ENCODE measurements at regions not wholly inside any gene's neighbourhood (a gene's known extent, or its start where the extent isn't known, plus 50 kb on each side); places are given as distances from the start of the nearest gene placed in this dataset.
"Not testable (repeated sequence)": the region's sequence is repeated elsewhere in the genome, so short reads cannot be mapped to it uniquely, and the experiment has no call there.

DNA sequence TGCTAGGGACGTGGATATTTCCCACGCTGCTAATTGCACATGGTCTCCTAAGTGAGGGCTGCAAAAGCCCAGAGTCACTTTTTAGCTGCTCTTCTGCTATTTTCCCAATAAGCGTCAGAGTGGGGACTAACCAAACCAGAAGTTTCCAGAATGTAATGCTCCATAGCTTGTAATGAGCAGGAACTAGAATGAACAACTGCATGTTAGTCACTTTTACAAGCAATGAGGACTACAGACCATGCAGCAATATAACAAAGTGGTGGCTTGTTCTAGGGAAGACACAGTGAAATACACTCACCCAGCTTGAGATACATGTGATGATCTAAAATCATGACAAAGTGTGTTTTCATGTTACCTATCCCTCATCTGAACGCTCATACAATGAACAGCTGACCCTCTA, 314.1 kb upstream of the SGK1 start:
- no peak for DNase-seq

DNA sequence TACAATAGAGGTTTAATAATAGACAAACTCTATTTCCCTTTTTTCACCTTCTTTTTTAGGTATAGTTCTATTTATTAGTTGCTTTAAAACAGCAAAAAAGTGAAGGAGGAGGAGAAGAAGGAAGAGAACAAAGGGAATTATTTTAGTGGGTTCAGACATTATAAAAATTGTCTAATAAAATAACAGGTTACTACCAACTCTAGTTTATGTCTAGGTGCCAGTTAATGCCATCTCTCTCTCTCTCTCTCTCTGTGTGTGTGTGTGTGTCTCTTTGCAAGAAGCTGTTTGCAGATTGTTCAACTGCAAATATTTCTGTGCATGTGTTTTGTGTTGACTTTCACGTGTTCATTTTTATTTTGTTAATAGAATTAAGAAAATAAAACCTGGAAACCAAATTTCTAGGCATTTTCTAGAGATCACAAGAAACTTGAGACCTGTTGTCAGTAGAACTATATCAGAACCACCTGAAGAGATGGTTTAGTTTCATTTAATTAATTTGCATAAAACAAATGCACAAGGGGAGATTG, 313.5 kb upstream of the SGK1 start:
- DNase-seq, result no peak

DNA sequence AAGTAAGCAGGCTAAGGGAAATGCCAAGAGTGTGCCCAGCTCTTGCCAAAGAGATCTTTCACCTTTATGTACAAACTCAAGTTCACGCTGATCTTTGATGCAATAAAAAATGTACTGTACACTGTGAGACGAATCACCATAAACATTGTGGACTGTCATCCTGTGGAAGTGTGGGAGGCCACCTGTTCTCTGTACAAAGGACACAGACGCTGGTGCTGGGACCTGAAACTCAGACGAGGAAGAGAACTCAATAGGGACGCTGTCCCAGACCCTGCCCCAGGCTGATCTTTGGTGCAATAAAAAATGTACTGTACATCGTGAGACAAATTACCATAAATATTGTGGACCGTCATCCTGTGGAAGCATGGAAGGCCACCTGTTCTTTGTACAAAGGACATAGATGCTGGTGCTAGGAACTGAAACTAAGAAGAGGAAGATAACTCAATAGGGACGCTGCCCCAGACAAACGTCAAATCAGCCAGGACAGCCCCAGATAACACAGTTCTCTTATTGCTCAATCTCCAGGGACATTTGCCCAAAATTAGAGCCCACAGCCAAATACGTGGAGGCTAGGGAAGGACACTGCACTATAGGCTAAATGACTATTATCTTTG, 312.7 kb upstream of the SGK1 start:
- no peak for DNase-seq

DNA sequence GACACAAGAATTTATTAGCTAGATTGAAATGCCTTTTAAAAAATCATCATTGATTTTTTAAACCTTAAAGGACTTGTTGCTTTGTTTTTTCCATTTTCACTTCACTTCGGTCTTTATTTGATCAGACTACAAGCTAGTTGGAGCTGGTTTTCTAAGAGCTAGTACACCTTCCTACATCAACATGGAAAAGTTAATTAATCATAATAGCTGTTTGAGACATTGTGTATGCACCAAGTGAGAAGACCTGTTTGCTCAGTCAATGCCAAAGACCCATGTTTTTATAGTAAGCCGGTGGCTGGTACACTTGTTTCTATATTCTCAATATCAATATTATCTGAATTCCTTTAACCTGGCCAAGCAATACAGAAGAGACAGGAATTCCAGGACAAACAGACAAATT, 310.2 kb upstream of the SGK1 start:
- DNase-seq, result no peak

DNA sequence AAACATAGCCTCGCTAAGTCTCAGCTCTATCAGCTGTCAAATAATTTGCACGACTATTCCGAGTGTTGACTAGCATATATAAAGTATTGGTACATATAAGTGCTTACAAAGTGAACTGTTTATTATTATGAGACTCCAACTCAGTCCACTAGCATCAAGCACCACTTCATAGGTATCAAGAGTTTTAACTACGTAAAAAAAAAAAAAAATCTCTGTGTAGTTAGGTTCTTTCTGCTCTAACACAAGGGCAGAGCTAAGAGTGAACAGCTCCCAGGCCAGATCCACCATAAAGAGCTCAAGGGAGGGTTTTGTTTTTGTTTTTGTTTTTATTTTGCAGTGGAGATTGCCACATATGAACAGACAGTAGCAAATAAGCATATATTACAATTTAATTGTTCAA, 309.8 kb upstream of the SGK1 start:
- no peak for DNase-seq

DNA sequence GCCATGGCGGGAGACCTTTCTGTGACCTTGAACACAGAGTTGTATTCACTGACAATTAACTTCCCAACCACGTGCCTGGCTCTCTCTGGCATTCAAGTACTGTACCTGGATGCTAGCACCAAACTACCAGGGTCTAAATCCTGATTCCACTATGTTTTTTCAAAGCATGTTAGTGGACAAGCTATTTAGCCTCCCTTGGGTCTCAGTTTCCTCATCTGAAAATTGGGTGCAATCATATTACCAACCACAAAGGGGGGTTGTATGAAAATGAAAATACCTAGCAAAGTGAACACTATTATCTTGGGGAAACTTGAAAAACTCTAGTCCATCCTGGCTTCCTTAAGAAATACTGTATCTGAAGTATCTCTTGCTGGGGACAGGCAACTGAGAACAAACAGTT, 308.7 kb upstream of the SGK1 start:
- DNase-seq, result no peak

DNA sequence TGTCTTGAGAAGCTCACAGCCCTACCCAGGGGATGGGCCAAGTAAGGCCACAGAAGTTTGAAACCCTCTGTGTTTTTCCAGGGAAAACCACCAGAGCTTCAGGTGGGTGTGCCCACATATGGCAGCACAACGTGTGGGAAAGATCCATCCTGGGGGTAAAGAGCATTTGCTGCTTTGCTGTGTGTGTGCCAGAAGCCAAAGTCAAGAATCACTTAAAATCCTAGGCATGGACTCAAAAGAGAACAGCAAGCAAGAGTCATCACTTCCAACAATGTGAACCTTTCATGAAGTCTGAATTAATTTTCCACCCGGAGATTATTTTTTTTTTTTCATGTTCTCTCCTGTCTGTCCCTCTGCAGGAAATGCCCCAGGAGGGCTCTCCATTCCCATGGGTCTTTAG, 308.2 kb upstream of the SGK1 start:
- DNase-seq, result no peak

DNA sequence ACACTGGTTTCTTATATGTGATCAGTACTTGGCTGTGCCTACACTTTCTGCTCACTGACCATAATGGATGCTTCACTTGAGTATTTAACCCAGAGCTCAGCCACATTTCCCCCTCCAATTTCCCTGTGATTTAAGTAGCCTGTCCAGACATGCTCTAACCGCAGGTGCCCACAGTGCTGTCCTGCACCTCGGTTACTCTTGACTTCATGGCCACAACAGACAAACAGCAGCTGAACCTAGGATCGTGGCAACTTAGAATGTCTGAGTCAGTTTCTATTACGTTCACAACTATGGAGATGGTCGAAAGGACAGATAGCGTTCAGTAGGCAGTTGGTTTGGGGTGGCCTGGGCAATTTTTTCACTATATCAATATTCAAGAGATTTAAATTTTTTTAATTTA, 306.9 kb upstream of the SGK1 start:
- DNase-seq, result no peak

DNA sequence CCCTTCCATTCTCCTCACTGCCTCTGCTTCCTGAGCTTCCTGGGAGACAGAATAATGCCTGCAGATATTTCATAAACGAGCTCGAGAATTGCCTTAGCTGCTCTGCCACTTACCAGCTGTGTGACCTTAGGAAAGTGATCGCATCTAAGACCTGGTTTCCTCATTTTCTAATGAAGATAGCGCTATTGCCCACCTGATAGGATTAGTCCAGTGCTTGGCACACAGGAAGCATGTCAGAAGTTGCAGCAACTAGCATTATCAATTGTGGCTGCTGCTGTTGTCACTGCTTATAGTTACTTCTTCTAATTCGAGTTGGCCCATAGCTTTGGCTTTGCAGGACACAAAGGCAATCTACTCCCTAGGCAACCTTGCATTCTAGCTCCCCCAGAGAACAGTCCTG, 305.5 kb upstream of the SGK1 start:
- no peak for DNase-seq

DNA sequence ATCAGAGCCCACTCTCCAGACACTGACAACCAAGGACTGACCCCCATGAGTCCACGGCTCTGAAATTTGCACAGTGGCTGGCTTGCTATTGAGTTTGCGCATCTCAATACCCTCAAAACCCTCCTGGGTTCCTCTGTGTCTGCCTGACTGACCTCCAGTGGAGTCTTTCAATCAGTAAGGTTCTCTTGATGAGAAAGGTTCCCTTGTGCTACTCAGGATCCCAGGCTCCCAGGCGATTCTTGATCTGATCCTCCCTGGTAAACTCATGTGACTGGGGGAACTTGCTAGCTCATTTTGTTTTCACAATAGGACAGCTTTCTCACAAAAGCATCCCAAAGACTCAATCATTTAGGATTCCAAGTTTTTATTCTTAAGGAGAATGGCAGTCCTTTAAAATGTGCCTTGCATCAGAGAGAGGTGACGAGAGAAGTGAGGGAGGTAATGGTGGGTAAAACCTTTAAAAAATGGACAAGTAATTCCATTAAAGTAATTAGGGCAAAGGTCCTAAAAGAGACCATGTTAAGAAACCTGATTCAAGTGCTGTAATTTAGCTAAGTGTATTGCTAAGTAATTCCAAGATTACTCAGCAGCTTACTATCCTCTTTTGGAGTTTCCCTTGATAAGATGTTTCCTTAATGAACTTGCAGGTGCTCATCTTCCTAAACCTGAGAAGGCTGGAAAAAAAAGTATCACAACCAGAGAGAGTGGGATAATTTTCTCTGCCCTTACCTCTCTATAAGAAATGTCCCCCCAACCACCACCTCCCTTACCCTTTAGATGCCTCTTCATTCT, 304.7 kb upstream of the SGK1 start:
- no peak for DNase-seq

DNA sequence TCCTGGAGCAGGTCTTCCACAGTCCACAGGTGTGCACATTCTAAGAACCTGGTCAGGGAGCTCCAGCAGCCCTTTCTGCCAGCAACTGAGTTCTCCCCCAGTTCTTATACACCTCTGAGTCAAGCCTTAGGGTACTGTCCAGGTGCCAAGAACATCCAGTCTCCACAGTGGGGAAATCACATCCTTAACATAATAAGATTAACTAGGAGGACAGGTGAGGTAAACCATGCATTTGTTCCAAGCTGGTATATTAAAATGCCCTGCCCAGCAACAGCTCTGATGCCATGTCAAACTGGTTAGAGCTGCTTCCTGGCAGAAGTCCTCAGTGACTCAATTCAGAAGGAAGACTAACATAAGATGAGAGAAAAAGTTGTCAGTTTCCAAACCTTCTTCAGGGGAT, 303.9 kb upstream of the SGK1 start:
- no peak for DNase-seq

DNA sequence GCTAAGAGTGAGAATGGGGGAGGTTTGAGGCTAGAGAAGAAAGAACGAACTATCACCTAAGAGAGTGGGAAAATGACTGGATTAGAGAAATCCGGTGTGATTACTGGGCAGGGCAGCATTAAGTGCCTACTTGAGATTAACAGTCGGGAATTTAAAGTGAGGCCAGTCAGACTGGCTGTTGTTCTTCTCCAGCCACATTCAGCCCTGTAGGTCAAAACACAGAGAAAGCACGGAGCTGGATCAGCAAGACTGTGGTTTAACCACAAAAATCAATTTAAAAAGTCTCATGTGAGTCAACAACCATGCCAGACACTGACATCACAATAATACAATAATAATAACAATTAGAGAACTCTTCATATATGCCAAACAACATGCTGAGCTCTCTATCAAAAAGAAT, 301.9 kb upstream of the SGK1 start:
- DNase-seq, result no peak

DNA sequence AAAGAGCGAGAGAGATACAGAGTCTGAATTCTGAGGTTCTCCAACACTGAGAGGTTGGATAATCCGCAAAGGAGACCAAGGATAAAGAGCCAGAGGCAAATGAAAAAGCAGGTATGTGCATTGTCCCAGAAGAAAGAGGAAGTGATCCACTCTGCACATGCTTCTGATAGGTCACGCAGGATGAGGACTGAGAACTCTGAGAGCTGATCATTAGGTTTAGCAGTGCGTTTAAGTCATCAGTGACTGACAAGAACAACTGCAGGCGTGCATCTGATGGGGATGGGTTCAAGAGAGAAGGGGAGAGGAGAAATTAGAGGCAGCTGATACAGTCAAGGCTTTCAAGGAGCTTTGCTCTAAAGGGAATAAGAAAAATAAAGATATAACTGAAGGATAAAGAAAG, 301.2 kb upstream of the SGK1 start:
- DNase-seq, result no peak

DNA sequence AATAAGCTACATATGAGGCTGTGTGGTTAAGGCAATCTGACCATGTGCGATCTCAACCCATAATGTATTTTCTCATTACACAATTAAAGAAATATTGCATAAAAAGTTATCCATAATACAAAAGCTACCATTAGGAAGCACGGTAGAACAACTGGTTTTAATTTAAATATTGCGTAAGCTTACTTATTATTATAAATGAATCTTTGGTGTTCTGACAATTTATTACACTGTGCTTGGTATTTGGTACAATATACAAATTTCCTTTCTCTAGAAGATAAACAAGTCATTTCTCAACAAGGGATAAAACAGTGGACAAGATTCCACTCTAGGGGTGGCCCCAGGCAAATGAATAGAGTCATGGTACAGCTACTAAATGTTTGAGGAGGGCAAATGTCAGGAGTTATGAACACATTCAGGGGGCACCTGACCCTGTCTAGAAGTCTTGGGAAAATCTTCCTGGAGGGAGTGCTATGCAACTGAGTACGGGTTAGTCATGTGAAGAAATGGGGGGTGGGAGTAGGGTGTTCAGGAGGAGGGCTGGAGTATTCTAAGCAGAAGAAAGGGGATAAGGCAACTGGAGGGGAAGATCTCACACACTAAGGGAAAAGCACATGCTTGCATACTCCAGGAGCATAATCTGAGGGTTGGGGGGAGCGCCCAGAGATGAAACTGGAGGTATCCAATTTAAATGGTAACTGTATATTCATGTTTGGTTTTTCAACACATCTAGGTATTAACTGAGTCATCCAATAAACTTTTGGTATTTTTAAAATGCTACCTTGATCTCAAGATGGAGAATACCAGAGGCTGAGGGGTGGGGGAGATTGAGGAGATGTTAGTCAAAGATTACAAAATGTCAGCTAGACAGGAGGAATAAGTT, 296.9 kb upstream of the SGK1 start:
- no peak for DNase-seq

DNA sequence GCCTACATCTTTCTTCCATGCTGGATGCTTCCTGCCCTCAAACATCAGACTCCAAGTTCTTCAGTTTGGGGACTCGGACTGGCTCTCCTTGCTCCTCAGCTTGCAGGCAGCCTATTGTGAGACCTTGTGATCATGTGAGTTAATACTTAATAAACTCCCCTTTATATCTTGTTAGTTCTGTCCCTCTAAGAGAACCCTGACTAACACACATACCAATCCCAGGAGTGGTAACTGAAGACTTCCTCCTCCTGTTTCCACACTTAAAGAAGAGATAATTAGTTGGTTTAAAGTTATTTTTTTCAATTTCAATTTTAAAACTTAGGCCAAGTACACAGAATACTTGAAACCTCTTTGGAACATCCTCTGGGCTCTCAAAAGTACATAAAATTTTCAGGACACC, 294.2 kb upstream of the SGK1 start:
- not testable (repeated sequence) for DNase-seq

DNA sequence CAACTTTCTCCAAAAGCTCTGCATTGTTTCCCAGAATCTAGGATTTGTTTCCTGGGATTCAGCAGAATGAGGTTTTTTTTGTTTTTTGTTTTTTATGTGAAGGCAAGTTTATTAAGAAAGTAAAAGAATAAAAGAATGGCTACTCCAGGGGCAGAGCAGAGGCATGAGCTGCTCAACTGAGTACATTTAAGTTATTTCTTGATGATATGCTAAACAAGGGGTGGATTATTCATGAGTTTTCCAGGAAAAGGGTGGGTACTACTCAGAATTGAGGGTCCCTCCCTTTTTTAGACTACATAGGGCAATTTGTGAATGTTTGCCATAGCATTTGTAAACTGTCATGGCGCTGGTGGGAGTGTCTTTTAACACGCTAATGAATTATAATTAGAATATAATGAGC, 292.5 kb upstream of the SGK1 start:
- DNase-seq, result no peak

DNA sequence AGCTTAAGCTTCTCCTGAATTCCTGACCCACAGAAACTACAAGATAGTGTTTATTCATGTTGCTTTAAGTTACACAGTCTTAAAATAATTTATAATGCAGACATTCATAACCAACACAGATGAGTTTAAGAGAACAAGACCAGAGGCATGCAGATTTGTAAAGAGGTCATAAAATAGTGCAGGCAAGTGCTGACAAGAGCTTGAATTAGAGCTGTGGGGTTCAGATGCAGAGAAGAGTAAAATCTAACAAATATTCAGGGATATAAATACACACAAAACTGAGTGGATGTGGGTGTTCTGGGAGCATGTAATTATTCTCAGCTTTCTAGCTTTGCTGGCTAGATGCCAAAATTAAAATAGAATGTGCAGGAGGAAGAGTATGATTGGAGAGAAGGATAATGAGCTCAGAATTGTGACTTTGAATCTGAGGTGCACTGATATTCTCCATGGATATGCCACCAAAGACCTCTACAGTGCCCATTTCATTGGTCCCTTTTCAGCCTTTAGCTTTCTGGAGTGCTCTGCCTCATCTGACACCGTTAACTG, 291.9 kb upstream of the SGK1 start:
- DNase-seq, result no peak

DNA sequence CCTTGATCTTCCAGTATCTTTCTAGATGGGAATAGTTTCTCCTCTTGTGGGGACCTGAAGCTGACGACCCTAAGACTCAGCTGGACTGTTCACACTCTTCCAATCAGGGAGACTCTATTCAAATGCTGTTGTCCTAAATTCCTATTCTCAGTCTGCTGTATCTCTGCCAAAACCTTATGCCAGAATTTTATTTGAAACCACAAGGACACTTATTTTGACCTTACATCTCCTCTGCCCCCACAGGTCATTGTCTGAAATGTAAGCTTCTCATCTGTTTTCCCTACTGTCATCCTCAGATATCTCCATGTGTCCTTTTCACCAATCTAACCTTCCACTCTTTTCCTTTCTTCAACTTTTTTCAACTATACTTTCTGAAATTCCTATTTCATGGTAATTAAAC, 289.5 kb upstream of the SGK1 start:
- no peak for DNase-seq

DNA sequence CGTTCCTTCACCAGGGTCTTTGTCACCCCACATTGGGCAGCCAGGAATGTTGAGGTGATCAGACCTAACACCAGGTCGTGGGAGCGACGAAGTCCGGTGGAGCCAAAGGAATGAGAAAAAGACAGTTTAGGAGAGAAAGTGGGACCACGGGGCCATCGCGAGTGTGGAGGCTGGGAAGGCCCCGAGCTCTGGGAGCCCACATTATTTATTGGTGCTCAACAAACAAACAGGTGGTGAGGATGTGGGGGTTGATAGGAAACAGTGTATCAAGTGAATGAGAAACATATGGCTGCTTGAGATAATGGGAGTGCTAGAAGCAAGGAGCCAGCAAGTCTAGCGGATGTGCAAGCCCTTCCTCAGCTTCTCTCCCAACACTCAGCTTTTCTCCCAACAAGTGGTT, 287.1 kb upstream of the SGK1 start:
- no peak for DNase-seq

DNA sequence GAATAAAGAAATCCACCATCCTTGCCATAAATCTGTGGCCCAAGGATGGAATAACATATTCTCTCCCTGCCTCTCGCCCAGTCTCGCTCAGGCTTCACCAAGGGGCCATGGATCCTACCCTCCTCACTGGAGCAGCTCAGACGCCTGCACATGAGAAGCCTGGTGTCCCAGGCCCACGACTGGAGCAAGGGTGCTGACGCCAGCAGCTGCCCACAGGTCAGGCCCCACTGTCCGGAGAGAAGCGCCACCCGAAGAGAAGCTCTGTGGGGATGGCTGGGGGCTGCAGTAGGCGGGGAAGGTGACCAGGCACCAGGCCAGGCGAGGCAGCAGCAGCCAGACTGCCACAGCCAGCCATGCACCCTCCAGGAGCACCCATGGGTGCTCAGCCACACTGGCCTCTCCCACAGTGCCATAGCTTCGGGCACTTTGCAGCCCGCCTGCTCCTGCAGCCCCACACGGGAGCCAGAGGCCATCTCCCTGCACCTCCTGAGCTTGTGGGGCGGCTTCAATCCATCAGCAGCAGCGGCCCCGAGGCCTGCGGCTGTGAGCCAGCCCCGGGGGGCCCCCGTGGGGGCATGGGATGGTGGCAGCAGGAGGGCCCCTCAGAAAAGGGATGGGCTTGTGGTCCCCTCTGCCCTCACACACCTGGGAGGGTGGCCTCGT, 286.2 kb upstream of the SGK1 start:
- DNase-seq, result no peak

DNA sequence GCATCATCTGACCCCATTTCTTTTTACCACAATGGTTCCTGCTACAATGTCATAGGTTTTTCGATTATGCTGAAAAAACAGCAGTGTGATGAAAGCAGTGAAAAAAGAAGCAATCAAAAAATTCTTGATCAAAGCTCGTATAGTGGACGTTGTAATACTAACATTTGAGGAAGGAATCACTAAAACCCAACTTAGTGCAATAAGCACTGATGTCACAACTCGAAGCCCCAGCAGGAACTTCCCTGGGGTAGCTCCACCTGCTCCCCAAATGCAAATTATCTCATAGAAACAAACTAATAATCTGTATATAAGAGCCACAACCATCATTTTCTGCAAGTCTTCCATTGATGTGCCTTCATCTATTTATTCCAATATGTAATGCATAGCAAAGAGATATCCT, 285.6 kb upstream of the SGK1 start:
- no peak for DNase-seq

DNA sequence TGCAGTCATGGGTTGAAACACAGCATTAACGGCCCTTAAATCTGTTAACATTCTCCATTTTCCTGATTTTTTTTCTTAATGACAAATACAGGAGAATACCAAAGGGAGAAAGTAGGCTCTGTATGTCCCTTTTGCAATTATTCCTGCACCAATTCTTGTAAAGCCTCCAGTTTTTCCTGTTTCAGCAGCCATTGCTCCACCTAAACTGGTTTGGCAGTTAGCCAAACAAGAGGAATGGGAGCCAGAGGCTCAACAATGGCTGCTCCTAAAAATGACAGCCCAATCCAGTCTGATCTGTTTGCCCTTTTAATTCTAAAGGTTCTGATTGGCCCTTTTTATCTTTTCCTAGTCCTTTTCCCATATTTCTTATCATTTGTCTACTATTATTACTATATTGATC, 284.2 kb upstream of the SGK1 start:
- DNase-seq, result no peak

DNA sequence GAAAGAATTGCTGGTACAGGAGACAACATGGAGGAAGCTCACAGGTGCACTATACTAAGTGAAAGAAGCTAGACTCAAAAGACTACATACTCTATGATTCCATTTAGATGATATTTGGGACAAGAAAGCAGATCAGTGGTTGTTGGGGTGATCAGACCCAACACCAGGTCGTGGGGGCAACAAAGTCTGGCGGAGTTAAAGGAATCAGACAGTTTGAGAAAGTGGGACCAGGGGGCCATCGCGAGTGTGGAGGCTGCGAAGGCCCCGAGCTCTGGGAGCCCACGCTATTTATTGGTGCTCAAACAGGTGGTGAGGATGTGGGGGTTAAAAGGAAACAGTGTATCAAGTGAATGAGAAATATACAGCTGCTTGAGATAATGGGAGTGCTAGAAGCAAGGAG, 282.8 kb upstream of the SGK1 start:
- no peak for DNase-seq

Data from CD4-positive, alpha-beta T cell treated with Interleukin-17A for 1 hour (primary cell).